H1 (cell line): ENCODE measurements at regions not wholly inside any gene's neighbourhood (a gene's known extent, or its start where the extent isn't known, plus 50 kb on each side); places are given as distances from the start of the nearest gene placed in this dataset.

Experiments
- CTCF ChIA-PET: fragments of 300-600 bp; sonication (Branson Sonifier 250); formaldehyde crosslinking; loops from one replicate; lab custom pipeline; 2021; ENCODE audit not compliant: partially characterized antibody; lab: Charles Lee
- POLR2A ChIA-PET: fragments of 300-600 bp; sonication (Branson Sonifier 250); formaldehyde crosslinking; loops from one replicate; lab custom pipeline; 2021; ENCODE audit warnings: inconsistent platforms; ENCODE audit not compliant: partially characterized antibody; lab: Charles Lee
- DNase-seq, 2 experiments: peaks; one replicate each; pipeline versions ENCODE4 v3.0.0 to v3.0.0-alpha.2; 2010 to 2022; ENCODE audit warnings: low spot score in 2 of 2, low read depth in 1 of 2, mixed read lengths in 1 of 2
- FAIRE-seq: peaks from 2 replicates; lab custom pipeline; 2011; peaks lifted over from hg19 to GRCh38; lab: Jason Lieb, UNC
- H2AFZ ChIP-seq: 2 replicates; pipeline ENCODE4 v1.8.1; 2012; ENCODE audit warnings: low read length, inconsistent platforms
- H2AK5ac ChIP-seq: 2 replicates; pipeline ENCODE4 v1.6.1; 2013; ENCODE audit warnings: low read depth, low read length
- H2BK120ac ChIP-seq: replicated peaks from 2 replicates; pipeline ENCODE3; 2013; ENCODE audit warnings: low read depth, low read length, inconsistent platforms
- H2BK12ac ChIP-seq: 2 replicates; pipeline ENCODE4 v1.6.1; 2013; ENCODE audit warnings: low read depth, low read length
- H2BK15ac ChIP-seq: 2 replicates; pipeline ENCODE4 v1.6.1; 2013; ENCODE audit warnings: low read length
- H2BK20ac ChIP-seq: 2 replicates; pipeline ENCODE4 v1.6.1; 2013; ENCODE audit warnings: low read length
- H2BK5ac ChIP-seq: 2 replicates; pipeline ENCODE4 v1.6.1; 2013; ENCODE audit warnings: low read depth, low read length
- H3K14ac ChIP-seq: 2 replicates; pipeline ENCODE4 v1.6.1; 2013; ENCODE audit warnings: inconsistent platforms; ENCODE audit not compliant: insufficient read length
- H3K18ac ChIP-seq: 2 replicates; pipeline ENCODE4 v1.6.1; 2013; ENCODE audit warnings: low read length; ENCODE audit errors: extremely low read depth
- H3K23ac ChIP-seq: 2 replicates; pipeline ENCODE4 v1.6.1; 2013; ENCODE audit warnings: inconsistent platforms; ENCODE audit not compliant: insufficient read length
- H3K23me2 ChIP-seq: 2 replicates; pipeline ENCODE4 v1.6.1; 2013; ENCODE audit warnings: low read depth, low read length
- H3K27ac ChIP-seq: 2 replicates; pipeline ENCODE4 v1.6.1; 2011; ENCODE audit warnings: low read depth, low read length, inconsistent platforms
- H3K27me3 ChIP-seq, 4 experiments: replicated peaks in 1 of 4; 1 replicate in 1 of 4; 2 replicates in 3 of 4; pipeline versions ENCODE4 v1.6.1 to v1.8.1; 2011 to 2013; ENCODE audit warnings: low read length in 3 of 4, mild to moderate bottlenecking in 3 of 4, inconsistent platforms in 2 of 4, mixed read lengths in 2 of 4, moderate library complexity in 1 of 4; ENCODE audit not compliant: control insufficient read depth in 3 of 4, insufficient read depth in 3 of 4; ENCODE audit errors: extremely low read depth in 1 of 4
- H3K36me3 ChIP-seq, 4 experiments: 2 replicates each; pipeline versions ENCODE4 v1.6.1 to v1.8.1; 2011 to 2013; ENCODE audit warnings: mild to moderate bottlenecking in 4 of 4, low read length in 3 of 4, moderate library complexity in 2 of 4, control low read depth in 1 of 4, inconsistent platforms in 1 of 4; ENCODE audit not compliant: insufficient read depth in 4 of 4, control insufficient read depth in 2 of 4
- H3K4ac ChIP-seq: replicated peaks from 2 replicates; pipeline ENCODE3; 2013; ENCODE audit warnings: low read length, low read depth, mixed read lengths, inconsistent platforms; ENCODE audit not compliant: insufficient read length
- H3K4me1 ChIP-seq, 4 experiments: replicated peaks in 1 of 4; 1 replicate in 1 of 4; 2 replicates in 3 of 4; pipeline versions ENCODE4 v1.6.1 to v1.8.1; 2011 to 2013; ENCODE audit warnings: low read length in 3 of 4, inconsistent platforms in 2 of 4, mixed read lengths in 1 of 4; ENCODE audit not compliant: insufficient read depth in 4 of 4, control insufficient read depth in 3 of 4
- H3K4me2 ChIP-seq, 2 experiments: 2 replicates each; pipeline versions ENCODE4 v1.6.1 to v1.8.1; 2011 to 2013; ENCODE audit warnings: low read depth in 2 of 2, low read length in 2 of 2, control low read depth in 1 of 2, inconsistent platforms in 1 of 2, mild to moderate bottlenecking in 1 of 2; ENCODE audit not compliant: insufficient read depth in 1 of 2
- H3K4me3 ChIP-seq, 4 experiments: fragments of 200-600, 300-600 bp in 1 of 4; sonication (generic), shearing (Covaris generic), sonication (Bioruptor Twin) in 1 of 4; 2 replicates each; pipeline versions ENCODE4 v1.5.1 to v1.8.1; 2011 to 2016; ENCODE audit warnings: low read length in 4 of 4, low read depth in 3 of 4, control low read depth in 2 of 4, inconsistent platforms in 2 of 4, mild to moderate bottlenecking in 2 of 4, mixed read lengths in 1 of 4, moderate library complexity in 1 of 4; ENCODE audit not compliant: insufficient read depth in 2 of 4; ENCODE audit errors: extremely low read depth in 1 of 4
- H3K56ac ChIP-seq: replicated peaks from 2 replicates; pipeline ENCODE3; 2013; ENCODE audit warnings: low read depth, mild to moderate bottlenecking, mixed read lengths, low read length, inconsistent platforms; ENCODE audit not compliant: insufficient read length
- H3K79me1 ChIP-seq: 2 replicates; pipeline ENCODE4 v1.6.1; 2013; ENCODE audit warnings: low read depth, low read length, control low read depth
- H3K79me2 ChIP-seq, 2 experiments: 2 replicates each; pipeline versions ENCODE4 v1.6.1 to v1.8.1; 2012 to 2013; ENCODE audit warnings: low read length in 2 of 2, mild to moderate bottlenecking in 2 of 2, inconsistent platforms in 1 of 2; ENCODE audit not compliant: insufficient read depth in 2 of 2, control insufficient read depth in 1 of 2
- H3K9ac ChIP-seq, 4 experiments: replicated peaks in 1 of 4; 1 replicate in 1 of 4; 2 replicates in 3 of 4; pipeline versions ENCODE4 v1.6.1 to v1.8.1; 2011 to 2013; ENCODE audit warnings: low read depth in 3 of 4, low read length in 3 of 4, control low read depth in 2 of 4, mild to moderate bottlenecking in 2 of 4, moderate library complexity in 2 of 4, inconsistent platforms in 1 of 4; ENCODE audit errors: extremely low read depth in 1 of 4
- H3K9me3 ChIP-seq, 2 experiments: 2 replicates each; pipeline versions ENCODE4 v1.6.1 to v1.8.1; 2012 to 2013; ENCODE audit warnings: mild to moderate bottlenecking in 2 of 2, moderate library complexity in 2 of 2, control low read depth in 1 of 2, inconsistent platforms in 1 of 2, low read depth in 1 of 2, low read length in 1 of 2, mixed read lengths in 1 of 2; ENCODE audit not compliant: insufficient read depth in 2 of 2
- H4K20me1 ChIP-seq, 2 experiments: replicated peaks in 1 of 2; 2 replicates each; pipeline versions ENCODE3 to v1.8.1; 2011 to 2013; ENCODE audit warnings: inconsistent platforms in 2 of 2, low read length in 2 of 2, mild to moderate bottlenecking in 1 of 2; ENCODE audit not compliant: insufficient read depth in 2 of 2, control insufficient read depth in 1 of 2
- H4K5ac ChIP-seq: 2 replicates; pipeline ENCODE4 v1.6.1; 2013; ENCODE audit warnings: low read length, low read depth, mixed read lengths, inconsistent platforms; ENCODE audit not compliant: insufficient read length
- H4K8ac ChIP-seq: 2 replicates; pipeline ENCODE4 v1.8.0; 2013; ENCODE audit warnings: mild to moderate bottlenecking, moderate library complexity, low read length, inconsistent platforms; ENCODE audit not compliant: insufficient read depth; ENCODE audit errors: extremely low read depth
- H4K91ac ChIP-seq: replicated peaks from 2 replicates; pipeline ENCODE3; 2013; ENCODE audit warnings: low read length, mixed read lengths, inconsistent platforms; ENCODE audit not compliant: insufficient read length
- BACH1 ChIP-seq: IDR thresholded peaks from 2 replicates; pipeline ENCODE4 v1.6.1; 2012; ENCODE audit warnings: low read length, improper control_type of control experiment
- BCL11A ChIP-seq, 2 experiments: IDR thresholded peaks; one replicate each; pipeline ENCODE4 v1.6.1; 2011; ENCODE audit warnings: low read depth in 2 of 2, low read length in 2 of 2, mild to moderate bottlenecking in 2 of 2
- CHD1 ChIP-seq: IDR thresholded peaks from 2 replicates; pipeline ENCODE4 v1.6.1; 2012; ENCODE audit warnings: low read depth, low read length, improper control_type of control experiment
- JUND ChIP-seq: IDR thresholded peaks from 2 replicates; pipeline ENCODE4 v1.6.1; 2011; ENCODE audit warnings: mild to moderate bottlenecking, improper control_type of control experiment, low read length
- NRF1 ChIP-seq: IDR thresholded peaks from 2 replicates; pipeline ENCODE4 v1.6.1; 2011; ENCODE audit warnings: mild to moderate bottlenecking, low read depth, low read length, improper control_type of control experiment
- POLR2AphosphoS5 ChIP-seq: IDR thresholded peaks from 2 replicates; pipeline ENCODE4 v1.6.1; 2011; ENCODE audit warnings: low read depth, low read length
- SP2 ChIP-seq: IDR thresholded peaks from 2 replicates; pipeline ENCODE4 v1.6.1; 2012; ENCODE audit warnings: mild to moderate bottlenecking, low read length, inconsistent platforms
- SP4 ChIP-seq: IDR thresholded peaks from 2 replicates; pipeline ENCODE4 v1.6.1; 2012; ENCODE audit warnings: low read length, inconsistent platforms
- WGBS, 2 experiments: shearing (Covaris generic) in 1 of 2; methylation state at CpG; one replicate each; pipeline versions ENCODE4 v1.1.6 to v1.1.7; 2013 to 2015; ENCODE audit warnings: low lambda C conversion rate in 2 of 2, mixed read lengths in 2 of 2, inconsistent platforms in 1 of 2, low coverage in 1 of 2, missing lambda C conversion rate in 1 of 2; ENCODE audit not compliant: insufficient replicate concordance in 2 of 2, insufficient coverage in 1 of 2, insufficient read length in 1 of 2; ENCODE audit errors: extremely low coverage in 1 of 2, missing lambda C conversion rate in 1 of 2; 5-methylcytosine and 5-hydroxymethylcytosine counted together

- H3K79me2 ChIP-seq, result no peaks in the 10 kb centered on the region
Measured at GRCh38 chrX:131445955-131446354, 97.9 kb upstream of the OR13H1 start.

More at GRCh38 chrX:131445955-131446354, 97.9 kb upstream of the OR13H1 start:
- Histone ChIP-seq H2AK5ac (no peak overlapping the region), H2BK15ac (no peak overlapping the region), H2BK20ac (no peak overlapping the region), H3K4me2 (no peak overlapping the region), H3K4ac (no peak overlapping the region), H4K8ac (no peak overlapping the region), H2BK5ac (no peak overlapping the region), H3K9ac (no peak overlapping the region), H2BK12ac (no peak overlapping the region), H2AFZ (no peak overlapping the region), H2BK120ac (no peak overlapping the region), H3K27me3 (no peaks in the 10 kb centered on the region), H4K5ac (no peak overlapping the region), H3K9me3 (no peaks in the 10 kb centered on the region), H3K23me2 (no peaks in the 10 kb centered on the region), H3K27ac (no peak overlapping the region), H3K23ac (no peak overlapping the region), H3K18ac (no peak overlapping the region), H3K4me3 (no peak overlapping the region), H3K14ac (no peak overlapping the region), H3K36me3 (no peaks in the 10 kb centered on the region), H3K4me1 (peaks cover 0 to 2% (median 0%) of the 10 kb centered on the region in 4 experiments; a peak in 2 of 7 replicates), H4K20me1 (no peaks in the 10 kb centered on the region), H3K56ac (no peak overlapping the region), H3K79me1 (no peaks in the 10 kb centered on the region), H4K91ac (no peak overlapping the region)
- ChIA-PET POLR2A (no interaction called here), CTCF (no interaction called here)
- DNase-seq, result no peak
- whole genome bisulfite sequencing, 2 experiments, result 85% methylated on average over 2 of the region's 2 CpGs; no CpG with 5 or more reads in 1 of the 2 experiments
- no peak for FAIRE-seq
- TF ChIP-seq BCL11A (IDR thresholded peaks at IDR 0.05; ENCODE audit: low read depth in 2 of 2, low read length in 2 of 2) (no peak), SP4 (no peak), NRF1 (no peak), CHD1 (no peak), JUND (no peak), BACH1 (no peak), SP2 (no peak), POLR2AphosphoS5 (no peak)
